ENCODE measurements at regions not wholly inside any gene's neighbourhood (a gene's known extent, or its start where the extent isn't known, plus 50 kb on each side); places are given as distances from the start of the nearest gene placed in this dataset.

- TF ChIP-seq POLR2A (IDR thresholded peaks at IDR 0.05), result no peak
- no peak for TF ChIP-seq POLR2AphosphoS5 (IDR thresholded peaks at IDR 0.05)
These were observed 342.7 kb downstream of the AASDHPPT start for GRCh38 chr11:106420048-106420665.

All from prostate gland (tissue), 1 donor.